HFFc6 (cell line): ENCODE measurements at regions not wholly inside any gene's neighbourhood (a gene's known extent, or its start where the extent isn't known, plus 50 kb on each side); places are given as distances from the start of the nearest gene placed in this dataset.

Experiments used
- DNase-seq: peaks from one replicate; pipeline ENCODE4 v3.0.0-alpha.2; 2018
- H3K27ac Mint-ChIP-seq: 2 replicates; pipeline ENCODE4 v1.8.0; 2020; ENCODE audit warnings: mild to moderate bottlenecking, mixed read lengths
- H3K27me3 Mint-ChIP-seq: 2 replicates; pipeline ENCODE4 v1.8.0; 2021; ENCODE audit warnings: mild to moderate bottlenecking, moderate library complexity, mixed read lengths; ENCODE audit not compliant: insufficient read depth
- H3K36me3 Mint-ChIP-seq: 2 replicates; pipeline ENCODE4 v1.8.0; 2021; ENCODE audit warnings: low read depth, mixed read lengths
- H3K4me1 Mint-ChIP-seq: 2 replicates; pipeline ENCODE4 v1.8.0; 2020; ENCODE audit warnings: low read depth, mixed read lengths
- H3K4me3 Mint-ChIP-seq: 2 replicates; pipeline ENCODE4 v1.8.0; 2020; ENCODE audit warnings: mild to moderate bottlenecking, moderate library complexity, mixed read lengths
- H3K9me3 Mint-ChIP-seq: 2 replicates; pipeline ENCODE4 v1.8.0; 2020; ENCODE audit warnings: mild to moderate bottlenecking, mixed read lengths
- TF ChIP-seq, protein P1 (sequence below): fragments of 200-600 bp; sonication (generic); IDR thresholded peaks from 2 replicates; pipeline ENCODE4 v1.5.0; 2021; ENCODE audit warnings: antibody characterized with exemption, mild to moderate bottlenecking

GRCh38 chr12:17151917-17152316 lies 546.0 kb upstream of the LMO3 start:
- peaks cover 69% of the 10 kb centered on the region for H3K9me3 Mint-ChIP-seq
- H3K4me3 Mint-ChIP-seq, result no peak overlapping the region
- H3K36me3 Mint-ChIP-seq, result 0 out of 2 replicates have a peak, but pooled peaks cover 4% of the 10 kb centered on the region
- H3K27ac Mint-ChIP-seq, result no peak overlapping the region
- TF ChIP-seq, protein P1, sequence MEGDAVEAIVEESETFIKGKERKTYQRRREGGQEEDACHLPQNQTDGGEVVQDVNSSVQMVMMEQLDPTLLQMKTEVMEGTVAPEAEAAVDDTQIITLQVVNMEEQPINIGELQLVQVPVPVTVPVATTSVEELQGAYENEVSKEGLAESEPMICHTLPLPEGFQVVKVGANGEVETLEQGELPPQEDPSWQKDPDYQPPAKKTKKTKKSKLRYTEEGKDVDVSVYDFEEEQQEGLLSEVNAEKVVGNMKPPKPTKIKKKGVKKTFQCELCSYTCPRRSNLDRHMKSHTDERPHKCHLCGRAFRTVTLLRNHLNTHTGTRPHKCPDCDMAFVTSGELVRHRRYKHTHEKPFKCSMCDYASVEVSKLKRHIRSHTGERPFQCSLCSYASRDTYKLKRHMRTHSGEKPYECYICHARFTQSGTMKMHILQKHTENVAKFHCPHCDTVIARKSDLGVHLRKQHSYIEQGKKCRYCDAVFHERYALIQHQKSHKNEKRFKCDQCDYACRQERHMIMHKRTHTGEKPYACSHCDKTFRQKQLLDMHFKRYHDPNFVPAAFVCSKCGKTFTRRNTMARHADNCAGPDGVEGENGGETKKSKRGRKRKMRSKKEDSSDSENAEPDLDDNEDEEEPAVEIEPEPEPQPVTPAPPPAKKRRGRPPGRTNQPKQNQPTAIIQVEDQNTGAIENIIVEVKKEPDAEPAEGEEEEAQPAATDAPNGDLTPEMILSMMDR, result no peak
- no peaks in the 10 kb centered on the region for H3K4me1 Mint-ChIP-seq
- DNase-seq, result no peak
- no peaks in the 10 kb centered on the region for H3K27me3 Mint-ChIP-seq

GRCh38 chr12:17148706-17149105 lies 542.7 kb upstream of the LMO3 start:
- Mint-ChIP-seq H3K36me3 (0 out of 2 replicates have a peak, but pooled peaks cover 4% of the 10 kb centered on the region), H3K4me1 (no peaks in the 10 kb centered on the region), H3K27ac (no peak overlapping the region), H3K4me3 (no peak overlapping the region), H3K9me3 (peaks cover 71% of the 10 kb centered on the region), H3K27me3 (no peaks in the 10 kb centered on the region)
- TF ChIP-seq, protein P1, result no peak
- DNase-seq, result no peak

GRCh38 chr12:17142856-17143255 lies 536.9 kb upstream of the LMO3 start:
- Mint-ChIP-seq H3K27ac (no peak overlapping the region), H3K36me3 (no peaks in the 10 kb centered on the region), H3K9me3 (peaks cover 61% of the 10 kb centered on the region), H3K27me3 (no peaks in the 10 kb centered on the region), H3K4me1 (no peaks in the 10 kb centered on the region), H3K4me3 (no peak overlapping the region)
- no peak for DNase-seq
- TF ChIP-seq, protein P1, result no peak

GRCh38 chr12:17139931-17140330 lies 534.0 kb upstream of the LMO3 start:
- H3K4me3 Mint-ChIP-seq, result no peak overlapping the region
- TF ChIP-seq, protein P1, result no peak

DNA sequence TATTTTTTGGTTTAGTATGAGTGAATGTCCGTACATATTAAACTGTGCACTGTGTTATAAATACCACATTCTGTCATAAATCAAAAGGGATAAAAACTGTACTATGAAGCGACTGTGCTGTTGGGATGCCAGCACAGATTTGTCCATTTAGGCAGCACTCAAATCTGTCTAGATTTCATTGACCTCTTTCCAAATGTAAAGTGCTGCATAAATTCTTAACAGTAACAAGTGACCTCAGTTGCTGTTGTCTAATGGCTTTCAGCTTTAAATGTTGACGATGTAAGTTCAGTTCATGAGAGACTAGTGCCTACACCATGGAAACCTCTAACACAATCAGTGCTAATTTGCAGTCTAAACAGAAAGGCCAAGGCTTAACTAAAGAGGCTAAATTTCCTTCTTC lies 531.4 kb upstream of the LMO3 start:
- Mint-ChIP-seq H3K27me3 (no peaks in the 10 kb centered on the region), H3K36me3 (no peaks in the 10 kb centered on the region), H3K4me1 (no peaks in the 10 kb centered on the region), H3K9me3 (peaks cover 34% of the 10 kb centered on the region), H3K4me3 (no peak overlapping the region), H3K27ac (no peak overlapping the region)
- no peak for DNase-seq
- TF ChIP-seq, protein P1, result no peak

More at GRCh38 chr12:17139931-17140330, 534.0 kb upstream of the LMO3 start:
- no peaks in the 10 kb centered on the region for H3K4me1 Mint-ChIP-seq
- H3K36me3 Mint-ChIP-seq, result no peaks in the 10 kb centered on the region
- no peaks in the 10 kb centered on the region for H3K27me3 Mint-ChIP-seq
- peaks cover 50% of the 10 kb centered on the region for H3K9me3 Mint-ChIP-seq
- no peak for DNase-seq
- H3K27ac Mint-ChIP-seq, result no peak overlapping the region

DNA sequence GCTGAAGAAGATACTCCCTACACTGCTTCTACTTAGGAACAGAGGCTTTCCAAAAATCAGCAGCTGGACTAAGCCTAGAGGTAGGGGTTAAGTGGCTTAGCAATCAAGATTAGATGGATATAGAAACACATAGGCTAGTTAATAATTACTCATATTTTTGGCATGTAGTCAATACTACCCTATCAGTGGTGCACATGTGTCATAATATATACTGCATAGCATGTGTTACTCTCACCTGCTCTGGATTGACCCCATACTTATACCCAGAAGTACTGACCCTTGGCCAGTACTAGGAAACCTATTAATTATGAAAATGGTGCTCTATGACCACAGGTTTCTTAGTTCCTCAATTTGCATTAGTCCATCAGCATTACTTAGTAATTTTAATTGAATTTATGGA lies 528.4 kb upstream of the LMO3 start:
- Mint-ChIP-seq H3K27me3 (no peaks in the 10 kb centered on the region), H3K9me3 (peaks cover 13% of the 10 kb centered on the region), H3K4me1 (no peaks in the 10 kb centered on the region), H3K36me3 (no peaks in the 10 kb centered on the region), H3K4me3 (no peak overlapping the region), H3K27ac (no peak overlapping the region)
- no peak for DNase-seq
- TF ChIP-seq, protein P1, result no peak
